Upper lobe of right lung (tissue), 1 donor: ENCODE measurements at regions not wholly inside any gene's neighbourhood (a gene's known extent, or its start where the extent isn't known, plus 50 kb on each side); places are given as distances from the start of the nearest gene placed in this dataset.
A peak's percentile ranks its signal among the peaks of the same experiment; 100 is the strongest.

Experiments used
- ATAC-seq: fragments of 200-7000 bp; cut with Tn5 transposase; one replicate; pipeline ENCODE4 v1.9.1; 2020; ENCODE audit warnings: mild to moderate bottlenecking, moderate library complexity
- DNase-seq: peaks from one replicate; pipeline ENCODE4 v3.0.0-alpha.2; 2020
- H3K27ac ChIP-seq: fragments of 200-600 bp; one replicate; pipeline ENCODE4 v1.8.0; 2022
- H3K27me3 ChIP-seq: fragments of 200-600 bp; one replicate; pipeline ENCODE4 v1.8.0; 2022; ENCODE audit warnings: mild to moderate bottlenecking
- H3K36me3 ChIP-seq: fragments of 200-600 bp; one replicate; pipeline ENCODE4 v1.8.0; 2022
- H3K4me1 ChIP-seq: fragments of 200-600 bp; one replicate; pipeline ENCODE4 v1.8.0; 2022
- H3K4me3 ChIP-seq: fragments of 200-600 bp; one replicate; pipeline ENCODE4 v1.8.0; 2022; ENCODE audit warnings: mild to moderate bottlenecking
- H3K9me3 ChIP-seq: fragments of 200-600 bp; one replicate; pipeline ENCODE4 v1.8.0; 2022
- CTCF ChIP-seq: fragments of 200-600 bp; IDR thresholded peaks from one replicate; pipeline ENCODE4 v1.8.0; 2022; ENCODE audit warnings: antibody characterized with exemption
- intact Hi-C: fragments of 100-400 bp; cut with DNase I; formaldehyde crosslinking; loops from one replicate; pipeline ENCODE4 v1.11.0; 2022
- donor health status: DM: no; HTN: yes; CAD: no; lungs with severe emphysema.

DNA sequence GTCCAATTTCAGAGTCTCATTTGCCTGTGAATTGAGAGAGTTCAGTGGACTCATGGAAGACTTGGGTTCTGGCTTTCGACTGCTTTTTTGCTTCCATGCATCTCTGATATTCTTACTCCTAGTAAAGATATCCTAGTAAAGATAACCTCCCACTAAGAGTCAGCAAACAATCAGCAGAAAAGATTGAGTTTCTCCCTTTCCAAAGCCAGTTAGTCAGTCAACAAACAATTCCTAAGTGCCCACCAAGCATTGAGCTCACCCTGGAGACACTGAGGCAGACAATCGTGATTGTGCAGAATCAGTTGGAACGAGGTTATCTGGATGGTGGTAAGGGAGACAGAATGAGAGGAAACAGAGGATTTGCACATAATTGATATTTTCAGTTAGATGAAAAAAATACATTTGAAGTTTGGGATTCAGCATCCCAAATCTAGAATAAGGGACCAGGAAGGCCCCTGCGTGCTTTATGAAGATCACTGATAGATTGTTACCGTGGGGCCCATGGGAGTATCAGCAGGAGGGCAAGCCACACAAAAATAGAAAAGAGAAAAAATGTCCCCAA, 99.7 kb upstream of the SLC38A2 start:
- DNase-seq: no peak

GRCh38 chr12:46471404-46471803, 98.8 kb upstream of the SLC38A2 start:
- intact Hi-C loops: no loop called here
- Histone ChIP-seq H3K27me3 (no peaks in the 10 kb centered on the region), H3K4me1 (peaks cover 25% of the 10 kb centered on the region), H3K27ac (no peak overlapping the region), H3K36me3 (no peaks in the 10 kb centered on the region), H3K4me3 (no peak overlapping the region), H3K9me3 (no peaks in the 10 kb centered on the region)
- ATAC-seq (no peak), DNase-seq (no peak)
- TF ChIP-seq CTCF: no peak

More for the DNA sequence above, 99.7 kb upstream of the SLC38A2 start:
- H3K27ac ChIP-seq: no peak overlapping the region
- no peaks in the 10 kb centered on the region for H3K9me3 ChIP-seq
- intact Hi-C loops: no loop called here
- ATAC-seq: no peak
- H3K4me3 ChIP-seq: no peak overlapping the region
- peaks cover 25% of the 10 kb centered on the region for H3K4me1 ChIP-seq
- H3K27me3 ChIP-seq: no peaks in the 10 kb centered on the region
- H3K36me3 ChIP-seq: no peaks in the 10 kb centered on the region
- no peak for TF ChIP-seq CTCF

DNA sequence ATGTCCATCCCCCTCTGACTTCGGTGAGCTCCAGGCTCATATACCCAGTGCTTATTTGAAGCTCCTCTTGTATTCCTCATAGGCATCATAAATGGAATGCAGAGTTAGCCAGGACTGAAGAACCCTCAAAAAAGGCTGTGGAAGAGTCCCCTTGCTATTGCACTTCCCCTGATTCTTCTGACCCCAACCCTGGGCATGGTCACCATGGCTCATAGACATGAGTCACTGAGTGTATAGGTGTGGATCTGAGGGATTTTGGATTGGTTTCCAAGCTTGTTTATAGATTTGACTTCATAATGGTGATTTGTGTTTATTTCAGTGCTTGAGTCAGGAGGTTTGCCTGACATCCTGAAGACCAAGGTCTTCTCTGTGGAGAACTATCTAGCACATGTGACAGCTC, 98.4 kb upstream of the SLC38A2 start:
- intact Hi-C loops: no loop called here
- H3K9me3 ChIP-seq: no peaks in the 10 kb centered on the region
- no peak for ATAC-seq
- no peak overlapping the region for H3K4me3 ChIP-seq
- H3K36me3 ChIP-seq: no peaks in the 10 kb centered on the region
- H3K27me3 ChIP-seq: no peaks in the 10 kb centered on the region
- DNase-seq: no peak
- H3K4me1 ChIP-seq: peaks cover 25% of the 10 kb centered on the region
- TF ChIP-seq CTCF: no peak
- no peak overlapping the region for H3K27ac ChIP-seq

GRCh38 chr12:46470036-46470627, 97.6 kb upstream of the SLC38A2 start:
- H3K4me1 ChIP-seq: peaks cover 25% of the 10 kb centered on the region
- H3K4me3 ChIP-seq: no peak overlapping the region
- no peaks in the 10 kb centered on the region for H3K36me3 ChIP-seq
- DNase-seq (no peak), ATAC-seq (no peak)
- intact Hi-C loops: no loop called here
- no peaks in the 10 kb centered on the region for H3K27me3 ChIP-seq
- no peak for TF ChIP-seq CTCF
- no peak overlapping the region for H3K27ac ChIP-seq
- no peaks in the 10 kb centered on the region for H3K9me3 ChIP-seq

- no peak for TF ChIP-seq CTCF
- Histone ChIP-seq H3K9me3 (no peaks in the 10 kb centered on the region), H3K36me3 (no peaks in the 10 kb centered on the region), H3K4me1 (peaks cover 14% of the 10 kb centered on the region), H3K27ac (no peak overlapping the region), H3K4me3 (no peak overlapping the region), H3K27me3 (no peaks in the 10 kb centered on the region)
- ATAC-seq: no peak
- no peak for DNase-seq
- intact Hi-C loops: no loop called here
Measured at GRCh38 chr12:46468813-46469212, 96.2 kb upstream of the SLC38A2 start.

DNA sequence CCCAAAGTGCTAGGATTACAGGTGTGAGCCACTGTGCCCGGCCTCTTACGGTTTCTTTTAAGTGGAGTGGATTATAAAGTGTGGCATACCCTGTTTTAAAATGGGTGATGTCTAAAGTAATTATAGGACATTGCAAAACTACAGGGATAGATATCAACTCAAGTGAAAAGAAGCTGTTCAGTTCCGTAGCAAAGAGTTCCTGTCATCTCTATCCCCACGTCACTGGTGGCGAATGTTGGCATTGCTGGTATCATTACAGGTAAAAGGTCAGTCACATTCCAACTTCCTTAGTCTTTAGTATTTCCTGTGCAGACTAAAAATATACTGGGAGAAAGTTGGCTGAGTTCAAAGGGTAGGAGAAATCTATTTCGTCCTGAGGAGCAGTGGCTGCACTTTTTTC, 95.6 kb upstream of the SLC38A2 start:
- Histone ChIP-seq H3K4me3 (no peak overlapping the region), H3K27me3 (no peaks in the 10 kb centered on the region), H3K9me3 (no peaks in the 10 kb centered on the region), H3K36me3 (no peaks in the 10 kb centered on the region), H3K27ac (no peak overlapping the region), H3K4me1 (peaks cover 9% of the 10 kb centered on the region)
- intact Hi-C loops: no loop called here
- TF ChIP-seq CTCF: no peak
- no peak for DNase-seq
- peak; percentile 64 for ATAC-seq
